K562 (cell line): ENCODE measurements at regions not wholly inside any gene's neighbourhood (a gene's known extent, or its start where the extent isn't known, plus 50 kb on each side); places are given as distances from the start of the nearest gene placed in this dataset.

Source experiments
- BRF1 ChIP-seq: IDR thresholded peaks from 3 replicates; pipeline ENCODE4 v1.6.1; 2011; ENCODE audit warnings: borderline replicate concordance, mild to moderate bottlenecking; ENCODE audit not compliant: insufficient read length; ENCODE audit errors: extremely low read depth
- MIER1 ChIP-seq: fragments of 450-650 bp; IDR thresholded peaks from 2 replicates; pipeline ENCODE4 v1.6.1; 2016; ENCODE audit warnings: antibody characterized with exemption, mild to moderate bottlenecking, low read depth
- PML ChIP-seq: IDR thresholded peaks from 2 replicates; pipeline ENCODE4 v1.6.1; 2012; ENCODE audit warnings: low read length, inconsistent platforms
- PTTG1 ChIP-seq: fragments of 450-650 bp; IDR thresholded peaks from 2 replicates; pipeline ENCODE4 v1.6.1; 2016; ENCODE audit warnings: low read depth, mild to moderate bottlenecking, missing genetic modification characterization, missing compliant biosample characterization
- ZBTB40 ChIP-seq, 2 experiments: fragments of 450-650 bp in 1 of 2; sonication (generic) in 1 of 2; formaldehyde crosslinking in 1 of 2; IDR thresholded peaks; 2 replicates each; pipeline versions ENCODE4 v1.7.1 to v1.9.0; 2016 to 2022; ENCODE audit warnings: inconsistent platforms in 1 of 2, mild to moderate bottlenecking in 1 of 2, missing genetic modification reagents in 1 of 2
- ZNF280A ChIP-seq: fragments of 450-650 bp; IDR thresholded peaks from 2 replicates; pipeline ENCODE4 v1.6.1; 2018; ENCODE audit warnings: mild to moderate bottlenecking, low read depth; ENCODE audit not compliant: partially characterized antibody
- ZNF318 ChIP-seq, 2 experiments: fragments of 450-650 bp; IDR thresholded peaks; 2 replicates each; pipeline ENCODE4 v1.6.1; 2016; ENCODE audit warnings: mild to moderate bottlenecking in 2 of 2, borderline replicate concordance in 1 of 2, low read depth in 1 of 2, moderate library complexity in 1 of 2

GRCh38 chr13:111943229-111943795, 123.6 kb upstream of the SOX1 start (continued):
- TF ChIP-seq ZNF318 (IDR thresholded peaks at IDR 0.05; ENCODE audit: borderline replicate concordance in 1 of 2, low read depth in 1 of 2) = no peak
- TF ChIP-seq PTTG1 = no peak
- no peak for TF ChIP-seq MIER1
- no peak for TF ChIP-seq PML
- TF ChIP-seq ZNF280A = no peak
- TF ChIP-seq BRF1 = no peak
- no peak for TF ChIP-seq ZBTB40 (IDR thresholded peaks at IDR 0.05)
- no peak for TF ChIP-seq ZBTB40 (CRISPR knock-in tag; IDR thresholded peaks at IDR 0.05)
